ENCODE measurements at regions not wholly inside any gene's neighbourhood (a gene's known extent, or its start where the extent isn't known, plus 50 kb on each side); places are given as distances from the start of the nearest gene placed in this dataset.

DNA sequence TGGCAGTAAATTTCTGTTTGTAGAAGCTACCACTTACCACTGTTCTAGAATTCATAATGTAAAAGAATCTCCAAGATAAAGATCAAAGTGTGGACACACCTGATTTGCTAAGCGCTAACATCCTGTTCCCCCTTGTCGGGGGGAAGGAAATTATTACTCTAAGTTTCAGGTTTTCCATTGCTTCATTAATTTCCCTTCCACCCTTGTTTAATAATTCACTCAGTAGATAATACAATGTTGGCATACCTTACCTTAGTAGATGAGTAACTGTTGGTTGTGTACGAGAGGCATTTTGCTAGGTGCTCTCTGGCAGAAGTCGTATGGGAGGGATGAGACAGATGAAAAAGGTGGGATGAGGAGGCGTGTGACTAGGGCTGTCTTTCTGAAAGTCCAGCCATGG is 641.2 kb upstream of the ARRDC4 start:
- DNase-seq (ENCODE audit: low spot score) = no peak

GRCh38 chr15:97346221-97346620 is 614.3 kb upstream of the ARRDC4 start:
- no peak for DNase-seq (ENCODE audit: low spot score)

GRCh38 chr15:97350813-97351212 is 609.7 kb upstream of the ARRDC4 start:
- no peak for DNase-seq (ENCODE audit: low spot score)

- no peak for DNase-seq (ENCODE audit: low spot score)
Observed at GRCh38 chr15:97383516-97383915, 577.0 kb upstream of the ARRDC4 start.

DNA sequence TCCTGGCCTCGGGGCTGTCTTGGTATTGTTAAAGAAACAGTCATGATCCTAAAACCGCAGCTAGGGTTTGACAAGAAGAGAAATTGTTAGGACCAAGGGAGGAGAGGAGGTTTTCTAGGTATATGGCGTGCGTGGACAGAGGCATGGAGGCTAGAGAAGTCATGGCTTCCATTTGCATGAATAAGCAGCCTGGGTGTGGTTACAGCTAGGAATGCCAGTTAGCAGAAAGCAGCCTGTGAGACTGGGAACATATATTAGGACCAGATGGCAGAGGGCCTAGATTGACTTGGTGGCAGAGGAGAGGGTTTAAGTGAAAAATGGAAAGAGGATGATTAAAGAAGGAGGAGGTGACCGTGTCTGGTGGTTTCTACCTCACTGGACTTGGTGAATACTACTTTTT is 573.6 kb upstream of the ARRDC4 start:
- DNase-seq (ENCODE audit: low spot score) = no peak

DNA sequence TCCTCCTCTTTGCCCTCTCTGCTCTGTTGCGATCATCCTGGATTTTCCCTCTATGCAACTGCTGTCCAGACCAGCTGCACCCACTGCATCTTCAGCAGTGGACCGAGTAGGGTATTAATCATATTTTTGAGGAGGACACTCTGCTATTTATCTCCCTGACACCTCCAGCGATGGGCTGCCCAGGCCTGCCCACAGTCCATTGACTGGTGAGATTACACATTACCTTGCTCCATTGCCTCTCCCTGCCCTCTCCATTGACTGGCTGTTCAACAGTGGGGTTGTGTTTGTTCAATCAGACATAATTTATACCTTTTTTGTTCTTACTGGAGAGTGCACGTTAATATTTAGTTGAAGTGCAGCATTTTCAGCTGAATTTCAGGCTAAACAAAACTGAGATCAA is 559.3 kb upstream of the ARRDC4 start:
- no peak for DNase-seq (ENCODE audit: low spot score)

GRCh38 chr15:97401970-97402369 is 558.5 kb upstream of the ARRDC4 start:
- DNase-seq (ENCODE audit: low spot score) = no peak

- no peak for DNase-seq (ENCODE audit: low spot score)
Observed at GRCh38 chr15:97406841-97407240, 553.7 kb upstream of the ARRDC4 start.

- DNase-seq (ENCODE audit: low spot score) = no peak
Observed at GRCh38 chr15:97410897-97411575, 549.5 kb upstream of the ARRDC4 start.

DNA sequence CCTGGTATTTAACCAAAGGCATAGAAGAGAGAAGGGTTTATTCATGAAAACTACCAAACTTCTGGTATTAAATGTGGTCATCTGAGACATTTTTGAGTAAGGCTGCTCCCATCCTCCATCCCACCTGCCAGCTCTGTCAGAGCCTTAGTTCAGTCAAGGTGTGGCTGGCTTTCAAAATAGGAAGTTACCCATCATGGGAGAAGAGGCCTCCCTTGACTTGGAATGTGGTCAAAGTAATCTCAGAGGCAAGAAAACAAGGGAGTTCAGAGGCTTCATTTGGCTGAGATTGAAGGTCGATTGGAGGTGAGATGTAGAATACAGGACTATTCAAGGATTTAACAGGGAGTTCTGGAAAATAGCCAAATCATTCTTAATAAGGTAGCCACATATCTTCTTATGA is 540.4 kb upstream of the ARRDC4 start:
- no peak for DNase-seq (ENCODE audit: low spot score)

DNA sequence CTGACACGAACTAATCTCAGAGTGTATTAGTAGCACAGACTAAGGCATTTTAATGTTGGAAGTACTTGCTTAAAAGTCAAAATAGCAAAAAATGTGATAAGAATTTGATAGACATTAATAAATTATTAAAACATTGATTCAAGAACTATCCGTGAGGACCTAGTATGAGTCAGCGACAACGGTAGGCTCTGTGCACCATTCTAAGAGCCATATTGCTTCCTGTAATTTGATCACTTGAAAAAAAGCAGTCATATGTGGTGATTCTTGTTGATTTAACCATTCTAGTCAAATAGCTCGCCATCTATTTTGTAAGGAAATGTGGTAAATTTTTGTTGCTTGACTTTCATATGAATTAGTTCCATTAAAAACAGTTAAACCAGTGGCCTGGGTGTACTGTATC is 534.9 kb upstream of the ARRDC4 start:
- DNase-seq (ENCODE audit: low spot score) = no peak

GRCh38 chr15:97443101-97443500 is 517.4 kb upstream of the ARRDC4 start:
- DNase-seq (ENCODE audit: low spot score) = no peak

DNA sequence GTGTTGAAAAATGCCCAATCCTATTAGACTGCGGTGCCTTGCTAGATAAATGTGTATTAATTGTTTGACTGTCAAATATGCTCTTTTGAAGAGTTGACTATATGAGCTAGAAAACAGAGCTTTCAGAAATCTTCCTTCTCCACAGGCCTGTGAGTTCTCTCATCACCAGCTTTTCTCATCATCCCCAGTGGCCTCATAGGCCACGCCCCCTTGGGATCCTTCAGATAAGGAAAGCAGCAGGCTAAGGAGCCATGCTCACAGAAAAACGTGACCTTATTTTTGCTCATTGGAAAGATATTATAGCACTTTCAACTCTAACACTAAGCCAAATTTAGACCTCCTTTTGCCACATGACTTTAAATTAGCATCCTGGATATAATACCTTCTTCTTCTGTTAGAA is 514.4 kb upstream of the ARRDC4 start:
- no peak for DNase-seq (ENCODE audit: low spot score)

DNA sequence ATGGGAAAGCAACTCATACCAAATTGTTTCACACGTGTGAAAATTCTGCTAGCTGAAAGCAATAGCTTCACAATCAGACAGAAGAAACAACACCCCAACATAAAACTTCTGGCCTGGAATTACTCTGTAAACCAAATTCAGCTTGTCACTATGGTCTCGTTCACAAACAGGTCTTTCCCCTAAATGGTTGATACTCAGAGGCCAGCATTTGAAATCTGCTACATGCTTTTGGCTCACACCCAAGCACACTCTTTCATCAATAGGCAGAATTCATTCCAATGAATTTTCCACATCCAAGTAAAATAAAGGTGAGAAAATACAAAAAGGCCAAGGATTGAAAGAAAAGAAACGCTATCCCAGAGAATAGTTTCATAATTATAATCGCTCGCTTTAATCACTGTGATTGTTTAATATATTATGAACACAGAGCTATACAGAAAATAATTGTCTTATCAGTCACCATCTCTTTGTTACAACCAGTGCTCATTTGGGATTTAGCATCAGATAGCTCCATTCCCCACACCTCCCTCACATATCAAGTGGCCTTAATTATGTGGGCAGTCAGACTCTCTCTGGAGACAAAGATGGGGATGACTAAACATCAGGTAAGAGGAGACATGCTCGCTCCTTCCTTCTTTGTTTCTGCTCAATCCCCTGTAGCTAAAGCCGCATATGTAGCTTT is 503.8 kb upstream of the ARRDC4 start:
- no peak for DNase-seq (ENCODE audit: low spot score)

GRCh38 chr15:97457203-97457847 is 503.2 kb upstream of the ARRDC4 start:
- no peak for DNase-seq (ENCODE audit: low spot score)

DNA sequence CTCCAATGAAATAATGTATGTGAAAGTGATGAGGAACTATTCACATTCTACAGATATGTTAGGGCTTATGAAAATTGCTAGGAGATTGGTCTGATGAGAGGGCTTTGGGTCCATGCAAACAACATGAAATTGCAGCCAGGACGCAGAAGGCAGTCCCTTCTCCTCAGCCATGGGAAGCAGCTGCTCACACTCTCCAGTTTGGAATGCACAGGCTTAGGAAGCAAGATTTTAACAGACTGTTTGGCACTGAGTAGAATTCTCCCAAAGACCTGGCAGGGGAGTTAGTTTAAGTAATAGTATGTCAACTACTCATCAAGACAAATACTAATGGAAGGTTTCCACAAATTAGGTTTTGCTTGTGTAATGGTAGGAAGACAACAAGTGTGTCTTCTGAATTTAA is 500.7 kb upstream of the ARRDC4 start:
- no peak for DNase-seq (ENCODE audit: low spot score)

GRCh38 chr15:97461226-97461625 is 499.3 kb upstream of the ARRDC4 start:
- no peak for DNase-seq (ENCODE audit: low spot score)

DNA sequence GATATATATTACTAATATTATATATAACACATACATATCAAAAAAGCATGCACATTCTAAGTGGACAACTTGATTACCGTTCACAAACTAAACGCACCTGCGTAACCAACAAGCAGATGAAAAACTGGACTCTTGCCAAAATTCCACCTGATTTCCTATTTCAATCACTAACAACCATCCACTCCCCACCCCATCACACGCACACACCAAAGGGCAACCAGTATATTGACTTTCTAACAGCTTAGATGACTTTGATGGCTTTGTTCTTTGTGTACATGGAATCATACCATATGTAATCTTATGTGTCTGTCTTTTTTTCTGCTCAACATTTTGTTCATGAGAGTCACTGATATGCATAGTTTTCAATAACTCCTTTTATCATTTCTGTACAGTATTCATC is 496.8 kb upstream of the ARRDC4 start:
- no peak for DNase-seq (ENCODE audit: low spot score)

DNA sequence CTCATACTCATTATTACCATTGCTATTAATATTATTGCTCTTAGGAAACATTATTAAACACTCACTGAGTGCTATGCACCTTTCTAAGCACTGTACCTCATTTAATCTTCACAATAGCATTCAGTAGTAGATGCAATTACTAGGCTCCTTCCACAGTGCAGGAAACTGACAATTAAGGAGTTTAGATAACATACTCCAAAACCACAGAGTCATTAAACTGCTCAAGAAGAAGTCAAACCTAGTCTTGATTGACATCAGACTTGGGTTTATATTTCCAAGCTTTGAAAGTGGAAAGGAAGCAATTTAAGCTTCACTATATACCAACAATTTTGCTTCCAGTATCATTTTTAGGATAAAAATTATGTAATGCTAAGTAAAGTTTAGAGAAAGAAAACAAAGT is 490.1 kb upstream of the ARRDC4 start:
- no peak for DNase-seq (ENCODE audit: low spot score)

GRCh38 chr15:97473627-97474026 is 486.9 kb upstream of the ARRDC4 start:
- no peak for DNase-seq (ENCODE audit: low spot score)

GRCh38 chr15:97479957-97480356 is 480.5 kb upstream of the ARRDC4 start:
- DNase-seq (ENCODE audit: low spot score) = no peak

DNA sequence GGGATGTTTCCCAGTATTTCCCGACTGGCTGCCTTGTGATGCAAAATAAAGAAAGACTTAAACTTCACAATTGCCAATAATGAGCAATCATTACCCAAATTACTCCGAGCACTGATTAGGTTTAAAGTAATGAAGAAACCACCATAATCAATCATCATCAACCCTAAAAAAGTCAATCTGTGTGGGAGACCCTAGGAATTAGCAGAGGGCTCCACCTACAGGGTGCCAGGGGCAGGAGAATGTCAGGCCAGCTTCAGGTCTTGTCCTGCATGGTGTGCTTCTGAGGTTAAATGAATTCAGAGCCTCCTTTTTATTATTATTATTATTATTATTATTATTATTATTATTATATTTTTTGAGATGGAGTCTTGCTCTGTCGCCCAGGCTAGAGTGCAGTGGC is 478.0 kb upstream of the ARRDC4 start:
- no peak for DNase-seq (ENCODE audit: low spot score)

DNA sequence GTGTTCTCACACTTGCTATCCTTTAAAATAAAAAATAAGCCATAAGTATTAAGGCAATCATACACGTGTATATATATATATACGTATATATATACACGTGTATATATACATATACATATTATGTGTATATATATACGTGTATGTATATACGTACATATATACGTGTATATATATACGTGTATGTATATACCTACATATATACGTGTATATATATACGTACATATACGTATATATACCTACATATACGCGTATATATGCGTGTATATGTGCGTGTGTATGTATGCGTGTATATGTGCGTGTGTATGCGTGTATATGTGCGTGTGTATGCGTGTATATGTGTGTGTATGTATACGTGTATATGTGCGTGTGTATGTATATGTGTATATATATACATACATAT is 477.3 kb upstream of the ARRDC4 start:
- DNase-seq (ENCODE audit: low spot score) = no peak

- no peak for DNase-seq (ENCODE audit: low spot score)
Observed at GRCh38 chr15:97490429-97490828, 470.1 kb upstream of the ARRDC4 start.

Measured in NAMALWA (cell line).